Right lobe of liver (tissue), 4 donors: ENCODE measurements at regions not wholly inside any gene's neighbourhood (a gene's known extent, or its start where the extent isn't known, plus 50 kb on each side); places are given as distances from the start of the nearest gene placed in this dataset.

Experiments used
- POLR2A ChIP-seq: fragments of 450-650 bp; IDR thresholded peaks from one replicate; pipeline ENCODE4 v1.6.1; 2017; ENCODE audit warnings: antibody characterized with exemption, mild to moderate bottlenecking
- TF ChIP-seq, protein P1 (sequence below), 4 donors: fragments of 200-600 bp in 3 of 4; fragments of 450-650 bp in 1 of 4; IDR thresholded peaks; one replicate each; pipeline versions ENCODE4 v1.5.1 to v1.8.0; 2016 to 2022; ENCODE audit warnings: antibody characterized with exemption in 4 of 4, mild to moderate bottlenecking in 2 of 4
- donor health status: DM: no; HTN: no; CAD: no.
- donor health status: DM: no; HTN: no; CAD: no.
- donor health status: DM: no; HTN: yes; CAD: no.

DNA sequence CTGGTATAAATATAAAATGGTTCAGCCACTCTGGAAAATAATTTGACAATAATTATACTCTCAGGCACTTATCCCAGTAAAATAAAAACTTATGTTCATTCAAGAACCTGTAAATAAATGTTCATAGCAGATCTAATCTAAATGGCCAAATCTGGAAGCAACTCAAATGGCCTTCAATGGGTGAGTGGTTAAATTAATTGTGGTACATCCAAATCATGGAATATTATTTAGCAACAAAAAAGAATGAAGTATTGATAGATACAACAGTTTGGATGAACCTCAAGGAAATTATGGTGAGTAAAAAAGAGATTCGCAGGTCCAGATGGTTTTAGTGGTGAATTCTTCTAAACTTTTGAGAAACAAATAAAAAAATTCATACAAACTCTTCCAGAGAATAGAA lies 287.0 kb upstream of the ZC3H12C start:
- TF ChIP-seq, protein P1, sequence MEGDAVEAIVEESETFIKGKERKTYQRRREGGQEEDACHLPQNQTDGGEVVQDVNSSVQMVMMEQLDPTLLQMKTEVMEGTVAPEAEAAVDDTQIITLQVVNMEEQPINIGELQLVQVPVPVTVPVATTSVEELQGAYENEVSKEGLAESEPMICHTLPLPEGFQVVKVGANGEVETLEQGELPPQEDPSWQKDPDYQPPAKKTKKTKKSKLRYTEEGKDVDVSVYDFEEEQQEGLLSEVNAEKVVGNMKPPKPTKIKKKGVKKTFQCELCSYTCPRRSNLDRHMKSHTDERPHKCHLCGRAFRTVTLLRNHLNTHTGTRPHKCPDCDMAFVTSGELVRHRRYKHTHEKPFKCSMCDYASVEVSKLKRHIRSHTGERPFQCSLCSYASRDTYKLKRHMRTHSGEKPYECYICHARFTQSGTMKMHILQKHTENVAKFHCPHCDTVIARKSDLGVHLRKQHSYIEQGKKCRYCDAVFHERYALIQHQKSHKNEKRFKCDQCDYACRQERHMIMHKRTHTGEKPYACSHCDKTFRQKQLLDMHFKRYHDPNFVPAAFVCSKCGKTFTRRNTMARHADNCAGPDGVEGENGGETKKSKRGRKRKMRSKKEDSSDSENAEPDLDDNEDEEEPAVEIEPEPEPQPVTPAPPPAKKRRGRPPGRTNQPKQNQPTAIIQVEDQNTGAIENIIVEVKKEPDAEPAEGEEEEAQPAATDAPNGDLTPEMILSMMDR (IDR thresholded peaks at IDR 0.05), result no peak
- TF ChIP-seq POLR2A, result no peak
